ENCODE measurements at regions not wholly inside any gene's neighbourhood (a gene's known extent, or its start where the extent isn't known, plus 50 kb on each side); places are given as distances from the start of the nearest gene placed in this dataset.

GRCh38 chr1:222896630-222897526, 82.0 kb downstream of the DISP1 start:
- H3K27ac ChIP-seq = peak overlapping the region in 2 of 4 donors; percentile 2 to 47
- no peaks in the 10 kb centered on the region for H3K27me3 ChIP-seq
- no peaks in the 10 kb centered on the region for H3K36me3 ChIP-seq
- H3K9me3 ChIP-seq = no peaks in the 10 kb centered on the region
- in situ Hi-C loops (cut with MboI; ENCODE audit: low sequenced_read_pairs in 4 of 4) = no loop called here
- H3K4me1 ChIP-seq = peaks cover 20 to 23% of the 10 kb centered on the region in 2 donors
- intact Hi-C loops (cut with DNase I; ENCODE audit: low total_unique reads) = no loop called here
- TF ChIP-seq POLR2A (IDR thresholded peaks at IDR 0.05) (no peak), CTCF (IDR thresholded peaks at IDR 0.05 in 4 of 5, conservative IDR thresholded peaks at IDR 0.05 in 1 of 5) (no peak)
- H3K4me3 ChIP-seq = peak overlapping the region; percentile 11 to 45 (median 34)
- DNase-seq (no peak), ATAC-seq (no peak)

GRCh38 chr1:222897527-222898190, 82.8 kb downstream of the DISP1 start:
- Histone ChIP-seq H3K27ac (peak overlapping the region in 3 of 4 donors; percentile 2 to 47 (median 32)), H3K36me3 (no peaks in the 10 kb centered on the region), H3K4me1 (peaks cover 12 to 18% of the 10 kb centered on the region in 2 donors), H3K27me3 (no peaks in the 10 kb centered on the region), H3K9me3 (no peaks in the 10 kb centered on the region), H3K4me3 (peak overlapping the region; percentile 11 to 45 (median 34))
- in situ Hi-C loops (cut with MboI; ENCODE audit: low sequenced_read_pairs in 4 of 4) = no loop called here
- ATAC-seq = no peak
- DNase-seq = no peak
- TF ChIP-seq CTCF (IDR thresholded peaks at IDR 0.05 in 4 of 5, conservative IDR thresholded peaks at IDR 0.05 in 1 of 5) = no peak
- no peak for TF ChIP-seq POLR2A (IDR thresholded peaks at IDR 0.05)
- intact Hi-C loops (cut with DNase I; ENCODE audit: low total_unique reads) = no loop called here

DNA sequence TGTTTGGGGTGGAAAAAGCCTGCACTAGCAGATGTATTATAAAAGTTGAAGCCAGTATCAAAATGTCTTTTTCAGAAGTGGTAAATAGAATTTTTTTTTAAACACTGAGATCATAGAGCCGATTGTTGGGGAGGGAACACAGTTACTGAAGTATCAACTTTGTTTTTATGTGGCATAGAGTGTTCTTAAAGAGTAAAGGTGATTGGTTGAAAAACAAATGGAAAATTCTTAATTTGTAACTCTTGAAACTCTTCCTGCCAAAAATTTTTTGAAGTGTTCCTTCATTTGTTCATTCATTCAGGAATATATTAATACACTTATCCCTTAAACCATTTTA, 83.3 kb downstream of the DISP1 start:
- Histone ChIP-seq H3K9me3 (no peaks in the 10 kb centered on the region), H3K27ac (peak overlapping the region in 3 of 4 donors; percentile 2 to 47 (median 32)), H3K4me3 (peak overlapping the region; percentile 11 to 45 (median 34)), H3K4me1 (peaks cover 7 to 13% of the 10 kb centered on the region in 2 donors), H3K27me3 (no peaks in the 10 kb centered on the region), H3K36me3 (no peaks in the 10 kb centered on the region)
- in situ Hi-C loops (cut with MboI; ENCODE audit: low sequenced_read_pairs in 4 of 4) (no loop called here), intact Hi-C loops (cut with DNase I; ENCODE audit: low total_unique reads) (no loop called here)
- TF ChIP-seq CTCF (IDR thresholded peaks at IDR 0.05 in 4 of 5, conservative IDR thresholded peaks at IDR 0.05 in 1 of 5) (no peak), POLR2A (IDR thresholded peaks at IDR 0.05) (no peak)
- ATAC-seq (no peak), DNase-seq (no peak)

- Histone ChIP-seq H3K36me3 (no peaks in the 10 kb centered on the region), H3K9me3 (no peaks in the 10 kb centered on the region), H3K4me1 (peaks cover 0 to 13% of the 10 kb centered on the region in 2 donors), H3K27ac (no peak overlapping the region), H3K27me3 (no peaks in the 10 kb centered on the region), H3K4me3 (no peak overlapping the region)
- DNase-seq = no peak
- in situ Hi-C loops (cut with MboI; ENCODE audit: low sequenced_read_pairs in 4 of 4) = no loop called here
- intact Hi-C loops (cut with DNase I; ENCODE audit: low total_unique reads) = no loop called here
- ATAC-seq = no peak
- TF ChIP-seq POLR2A (IDR thresholded peaks at IDR 0.05) = no peak
- no peak for TF ChIP-seq CTCF (IDR thresholded peaks at IDR 0.05 in 4 of 5, conservative IDR thresholded peaks at IDR 0.05 in 1 of 5)
These were observed 84.6 kb downstream of the DISP1 start for GRCh38 chr1:222899471-222899870.

Measured in gastrocnemius medialis (tissue), 4 donors.